Activated T-helper 1 cell treated with anti-CD3 and anti-CD28 coated beads, Interleukin-12 subunit alpha, Interleukin-12 subunit beta, Interleukin-2, Interleukin-4 antibody, amounts not matched to agents 30 ng/mL and 10 ng/mL and 1 ng/mL, durations not matched to agents 14 hours and 24 hours and 36 hours (primary cell): ENCODE measurements at regions not wholly inside any gene's neighbourhood (a gene's known extent, or its start where the extent isn't known, plus 50 kb on each side); places are given as distances from the start of the nearest gene placed in this dataset.
"Not testable (repeated sequence)": the region's sequence is repeated elsewhere in the genome, so short reads cannot be mapped to it uniquely, and the experiment has no call there.

Experiments used
- DNase-seq: peaks from one replicate; pipeline ENCODE4 v3.0.0; 2021; ENCODE audit warnings: low spot score
- H3K27ac Mint-ChIP-seq: one replicate; pipeline ENCODE4 v1.8.0; 2021; ENCODE audit warnings: mild to moderate bottlenecking, mixed read lengths
- H3K27me3 Mint-ChIP-seq: one replicate; pipeline ENCODE4 v1.8.0; 2022; ENCODE audit warnings: mild to moderate bottlenecking, moderate library complexity, mixed read lengths; ENCODE audit not compliant: insufficient read depth
- H3K36me3 Mint-ChIP-seq: one replicate; pipeline ENCODE4 v1.8.0; 2021; ENCODE audit warnings: low read depth, mixed read lengths
- H3K4me1 Mint-ChIP-seq: one replicate; pipeline ENCODE4 v1.8.0; 2021; ENCODE audit warnings: low read depth, mixed read lengths
- H3K4me3 Mint-ChIP-seq: one replicate; pipeline ENCODE4 v1.8.0; 2021; ENCODE audit warnings: mild to moderate bottlenecking, moderate library complexity, mixed read lengths
- H3K9me3 Mint-ChIP-seq: one replicate; pipeline ENCODE4 v1.8.0; 2021; ENCODE audit warnings: mixed read lengths
- intact Hi-C: fragments of 100-400 bp; cut with micrococcal nuclease; formaldehyde crosslinking; loops from one replicate; pipeline ENCODE4 v1.15.1; 2024

GRCh38 chr2:199064201-199064600 is 393.5 kb downstream of the SATB2 start:
- H3K4me3 Mint-ChIP-seq = no peak overlapping the region
- no peak overlapping the region for H3K27ac Mint-ChIP-seq
- H3K4me1 Mint-ChIP-seq = no peaks in the 10 kb centered on the region
- no peak for DNase-seq
- no peaks in the 10 kb centered on the region for H3K27me3 Mint-ChIP-seq
- intact Hi-C loops = no loop called here
- peaks cover 6% of the 10 kb centered on the region for H3K9me3 Mint-ChIP-seq
- no peaks in the 10 kb centered on the region for H3K36me3 Mint-ChIP-seq

- intact Hi-C loops = no loop called here
- Mint-ChIP-seq H3K4me3 (no peak overlapping the region), H3K9me3 (peaks cover 3% of the 10 kb centered on the region), H3K27ac (no peak overlapping the region), H3K36me3 (no peaks in the 10 kb centered on the region), H3K27me3 (no peaks in the 10 kb centered on the region), H3K4me1 (no peaks in the 10 kb centered on the region)
- DNase-seq = no peak
These were observed 399.8 kb downstream of the SATB2 start for GRCh38 chr2:199057936-199058335.

- Mint-ChIP-seq H3K9me3 (no peaks in the 10 kb centered on the region), H3K4me1 (no peaks in the 10 kb centered on the region), H3K27ac (no peak overlapping the region), H3K36me3 (no peaks in the 10 kb centered on the region), H3K27me3 (no peaks in the 10 kb centered on the region), H3K4me3 (no peak overlapping the region)
- DNase-seq = no peak
- intact Hi-C loops = no loop called here
These were observed 402.4 kb downstream of the SATB2 start for GRCh38 chr2:199055336-199055735.

GRCh38 chr2:199042660-199043379 is 414.9 kb downstream of the SATB2 start:
- Mint-ChIP-seq H3K36me3 (no peaks in the 10 kb centered on the region), H3K4me3 (no peak overlapping the region), H3K27me3 (no peaks in the 10 kb centered on the region), H3K4me1 (no peaks in the 10 kb centered on the region), H3K9me3 (no peaks in the 10 kb centered on the region), H3K27ac (no peak overlapping the region)
- intact Hi-C loops = no loop called here
- no peak for DNase-seq

GRCh38 chr2:199040522-199040921 is 417.2 kb downstream of the SATB2 start:
- Mint-ChIP-seq H3K9me3 (no peaks in the 10 kb centered on the region), H3K27me3 (no peaks in the 10 kb centered on the region), H3K4me3 (no peak overlapping the region), H3K27ac (no peak overlapping the region), H3K4me1 (no peaks in the 10 kb centered on the region), H3K36me3 (no peaks in the 10 kb centered on the region)
- no peak for DNase-seq
- intact Hi-C loops = no loop called here

GRCh38 chr2:199033761-199034160 is 424.0 kb downstream of the SATB2 start:
- intact Hi-C loops, H3K9me3 Mint-ChIP-seq, H3K4me3 Mint-ChIP-seq, DNase-seq, H3K4me1 Mint-ChIP-seq, H3K27ac Mint-ChIP-seq, H3K27me3 Mint-ChIP-seq, H3K36me3 Mint-ChIP-seq: not testable (repeated sequence)

GRCh38 chr2:199025146-199025545 is 432.6 kb downstream of the SATB2 start:
- Mint-ChIP-seq H3K4me1 (no peaks in the 10 kb centered on the region), H3K4me3 (no peak overlapping the region), H3K27me3 (no peaks in the 10 kb centered on the region), H3K27ac (no peak overlapping the region), H3K9me3 (no peaks in the 10 kb centered on the region), H3K36me3 (no peaks in the 10 kb centered on the region)
- no peak for DNase-seq
- intact Hi-C loops = no loop called here

- DNase-seq = no peak
- Mint-ChIP-seq H3K4me3 (no peak overlapping the region), H3K4me1 (no peaks in the 10 kb centered on the region), H3K27me3 (no peaks in the 10 kb centered on the region), H3K27ac (no peak overlapping the region), H3K9me3 (no peaks in the 10 kb centered on the region), H3K36me3 (no peaks in the 10 kb centered on the region)
- intact Hi-C loops = no loop called here
These were observed 433.5 kb downstream of the SATB2 start for GRCh38 chr2:199024224-199024623.

GRCh38 chr2:199019898-199020507 is 437.7 kb downstream of the SATB2 start:
- Mint-ChIP-seq H3K27me3 (no peaks in the 10 kb centered on the region), H3K4me3 (no peak overlapping the region), H3K27ac (no peak overlapping the region), H3K4me1 (no peaks in the 10 kb centered on the region), H3K9me3 (no peaks in the 10 kb centered on the region), H3K36me3 (no peaks in the 10 kb centered on the region)
- intact Hi-C loops = no loop called here
- no peak for DNase-seq

GRCh38 chr2:199018826-199019225 is 438.9 kb downstream of the SATB2 start:
- H3K4me1 Mint-ChIP-seq = no peaks in the 10 kb centered on the region
- no peaks in the 10 kb centered on the region for H3K9me3 Mint-ChIP-seq
- H3K36me3 Mint-ChIP-seq = no peaks in the 10 kb centered on the region

GRCh38 chr2:199015072-199015471 is 442.7 kb downstream of the SATB2 start:
- intact Hi-C loops = no loop called here
- H3K4me1 Mint-ChIP-seq = no peaks in the 10 kb centered on the region
- no peak overlapping the region for H3K27ac Mint-ChIP-seq
- H3K9me3 Mint-ChIP-seq = no peaks in the 10 kb centered on the region
- no peaks in the 10 kb centered on the region for H3K36me3 Mint-ChIP-seq
- no peaks in the 10 kb centered on the region for H3K27me3 Mint-ChIP-seq
- H3K4me3 Mint-ChIP-seq = no peak overlapping the region
- DNase-seq = no peak

More at GRCh38 chr2:199018826-199019225, 438.9 kb downstream of the SATB2 start:
- DNase-seq = no peak
- H3K4me3 Mint-ChIP-seq = no peak overlapping the region
- no peaks in the 10 kb centered on the region for H3K27me3 Mint-ChIP-seq
- no peak overlapping the region for H3K27ac Mint-ChIP-seq
- intact Hi-C loops = no loop called here

- intact Hi-C loops = no loop called here
- Mint-ChIP-seq H3K27me3 (no peaks in the 10 kb centered on the region), H3K4me1 (no peaks in the 10 kb centered on the region), H3K9me3 (no peaks in the 10 kb centered on the region), H3K36me3 (no peaks in the 10 kb centered on the region), H3K27ac (no peak overlapping the region), H3K4me3 (no peak overlapping the region)
- no peak for DNase-seq
These were observed 443.5 kb downstream of the SATB2 start for GRCh38 chr2:199014226-199014625.

- no peak for DNase-seq
- no peak overlapping the region for H3K27ac Mint-ChIP-seq
- H3K27me3 Mint-ChIP-seq = no peaks in the 10 kb centered on the region
- no peaks in the 10 kb centered on the region for H3K9me3 Mint-ChIP-seq
- intact Hi-C loops = no loop called here
- no peaks in the 10 kb centered on the region for H3K36me3 Mint-ChIP-seq
- no peak overlapping the region for H3K4me3 Mint-ChIP-seq
- no peaks in the 10 kb centered on the region for H3K4me1 Mint-ChIP-seq
These were observed 445.8 kb downstream of the SATB2 start for GRCh38 chr2:199011908-199012307.

GRCh38 chr2:198994678-198995077 is 463.1 kb downstream of the SATB2 start:
- no peak for DNase-seq
- Mint-ChIP-seq H3K4me1 (no peaks in the 10 kb centered on the region), H3K27me3 (no peaks in the 10 kb centered on the region), H3K27ac (no peak overlapping the region), H3K4me3 (no peak overlapping the region), H3K9me3 (no peaks in the 10 kb centered on the region), H3K36me3 (no peaks in the 10 kb centered on the region)
- intact Hi-C loops = no loop called here
